KG1 (cell line): ENCODE measurements at regions not wholly inside any gene's neighbourhood (a gene's known extent, or its start where the extent isn't known, plus 50 kb on each side); places are given as distances from the start of the nearest gene placed in this dataset.

Experiments
- DNase-seq: peaks from one replicate; lab custom pipeline; 2025; lab: John Stamatoyannopoulos, UW

DNA sequence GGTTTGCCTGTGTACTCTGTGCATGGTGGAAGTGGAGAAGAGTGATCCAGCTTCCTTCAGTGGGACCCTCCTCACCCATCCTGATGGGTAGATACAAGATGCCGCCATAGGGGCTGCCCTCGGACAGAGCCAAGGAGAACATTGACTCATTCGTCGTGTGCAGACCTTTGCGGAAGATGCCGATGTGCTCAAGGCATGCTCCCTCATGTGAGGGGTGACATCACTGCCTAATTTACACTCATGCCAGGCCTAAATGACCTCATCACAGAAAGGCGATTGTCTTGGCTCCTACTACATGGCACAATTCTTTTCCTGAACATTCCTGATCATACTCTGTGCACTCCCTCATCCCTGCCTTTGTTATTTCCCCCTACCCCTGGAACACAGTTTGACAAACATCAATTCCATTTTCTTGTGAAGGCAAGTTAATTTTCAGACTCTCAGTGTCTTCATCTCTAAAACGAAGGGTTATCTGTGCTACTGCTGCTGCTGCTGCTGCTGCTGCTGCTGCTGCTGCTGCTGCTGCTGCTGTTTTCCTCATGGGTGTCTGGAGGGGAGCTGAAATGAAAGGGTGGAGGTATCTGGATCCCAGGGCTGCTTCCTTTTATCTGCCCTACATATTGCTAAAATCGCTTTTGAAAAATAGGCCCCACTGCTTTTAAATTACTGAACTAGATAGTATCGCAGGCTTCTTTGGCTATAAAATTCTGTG lies 146.5 kb upstream of the ARGLU1 start:
- DNase-seq, result no peak

DNA sequence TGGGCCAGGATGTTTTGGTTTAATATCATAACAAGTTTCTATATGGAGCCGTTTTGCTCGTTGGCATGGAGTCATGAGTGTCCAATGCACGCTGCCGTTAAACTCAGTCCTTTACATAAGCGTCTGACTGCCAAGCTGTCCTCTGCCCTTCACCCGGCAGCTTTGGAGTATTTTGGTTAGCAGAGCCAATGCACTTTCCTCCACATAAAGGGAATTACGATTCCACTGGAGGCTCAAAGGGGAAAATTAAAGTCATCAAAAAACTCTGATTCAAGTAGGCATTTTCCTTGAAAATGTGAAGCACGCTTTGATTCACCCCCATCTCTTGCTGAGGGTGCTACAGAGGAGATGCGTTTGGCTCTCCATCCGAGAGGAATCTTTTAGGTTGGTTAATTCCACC lies 144.4 kb upstream of the ARGLU1 start:
- DNase-seq, result no peak

DNA sequence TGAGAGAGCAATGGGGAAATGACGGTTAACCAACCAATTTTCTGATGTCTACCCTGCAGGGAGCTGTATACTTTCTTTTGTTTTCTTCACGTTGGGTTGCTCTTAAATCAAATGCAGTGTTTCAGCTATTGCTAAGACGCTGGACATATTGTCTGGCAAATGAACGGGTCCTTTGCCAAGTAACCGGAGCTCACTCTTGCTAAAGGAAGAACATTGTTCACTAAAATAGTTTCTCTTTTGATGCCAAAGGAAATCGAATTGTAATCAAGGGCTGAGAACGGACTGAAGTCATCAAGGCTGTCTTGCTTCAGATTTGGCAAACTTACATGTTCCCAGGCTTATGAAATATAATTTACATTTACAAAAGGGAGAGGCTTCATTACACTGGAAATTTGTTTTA lies 142.3 kb upstream of the ARGLU1 start:
- no peak for DNase-seq

DNA sequence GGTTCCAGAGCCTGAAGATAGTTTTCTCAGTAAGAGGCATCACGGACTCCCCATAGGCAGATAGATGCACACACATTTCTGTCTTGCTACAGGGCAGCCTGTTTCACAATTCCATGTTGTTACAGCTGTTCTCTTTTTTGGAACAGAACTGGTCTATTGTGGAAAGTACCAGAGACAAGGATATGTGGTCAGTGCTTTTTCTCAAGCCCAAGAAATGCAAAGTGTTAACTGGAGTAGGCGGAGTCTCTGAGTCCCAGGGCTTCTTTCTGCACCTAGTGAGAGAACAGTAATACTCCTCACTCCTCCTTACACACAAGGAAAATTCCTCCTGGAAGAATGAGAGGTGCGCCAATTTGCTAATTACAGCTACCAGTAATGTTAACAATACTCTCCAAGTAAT lies 141.6 kb upstream of the ARGLU1 start:
- no peak for DNase-seq

DNA sequence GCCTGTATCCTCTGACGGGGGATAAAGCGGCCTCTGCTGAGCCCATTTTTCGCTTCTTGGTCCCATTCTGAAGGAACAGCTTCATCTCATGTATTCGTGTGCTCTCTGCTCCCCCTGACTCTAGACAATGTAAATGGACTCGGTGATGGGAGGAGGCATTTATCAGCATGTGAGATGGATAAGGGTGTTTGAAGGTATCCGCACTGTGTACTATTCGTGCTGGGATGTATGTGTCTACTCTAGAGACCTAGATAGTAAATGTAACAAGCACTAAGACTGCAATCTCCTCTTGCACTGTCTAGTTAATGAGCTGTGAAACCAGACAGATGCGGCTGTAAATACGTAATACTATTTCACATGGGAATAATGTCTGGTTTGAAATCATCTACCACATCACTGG lies 134.6 kb upstream of the ARGLU1 start:
- DNase-seq, result no peak

DNA sequence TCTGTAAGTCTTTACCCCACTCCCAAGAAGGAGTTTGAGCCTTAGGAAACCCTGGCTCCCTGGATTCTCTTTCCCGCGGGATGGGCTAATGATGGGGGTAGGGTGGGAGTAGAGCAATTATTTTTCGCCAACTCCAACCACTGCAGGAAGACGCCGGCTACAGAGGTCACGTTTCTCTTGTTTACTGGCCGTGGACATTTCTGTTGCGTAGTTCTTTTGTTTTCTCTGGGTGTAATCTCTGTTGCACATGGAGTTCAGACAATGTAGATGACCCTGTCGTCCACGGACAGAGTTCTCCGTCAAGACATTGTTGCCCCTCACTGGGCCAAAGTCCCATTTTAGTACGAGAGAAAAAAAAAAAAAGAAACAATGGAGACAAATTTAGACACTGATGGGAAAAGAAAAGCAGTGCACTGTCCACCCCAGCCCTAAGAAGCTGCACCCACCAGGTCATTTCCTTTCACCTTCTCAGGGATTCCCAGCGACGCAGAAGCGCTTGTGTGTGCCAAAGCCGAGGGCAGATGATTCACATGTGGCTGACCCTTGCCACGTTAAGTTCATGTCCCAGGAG lies 133.9 kb upstream of the ARGLU1 start:
- no peak for DNase-seq

DNA sequence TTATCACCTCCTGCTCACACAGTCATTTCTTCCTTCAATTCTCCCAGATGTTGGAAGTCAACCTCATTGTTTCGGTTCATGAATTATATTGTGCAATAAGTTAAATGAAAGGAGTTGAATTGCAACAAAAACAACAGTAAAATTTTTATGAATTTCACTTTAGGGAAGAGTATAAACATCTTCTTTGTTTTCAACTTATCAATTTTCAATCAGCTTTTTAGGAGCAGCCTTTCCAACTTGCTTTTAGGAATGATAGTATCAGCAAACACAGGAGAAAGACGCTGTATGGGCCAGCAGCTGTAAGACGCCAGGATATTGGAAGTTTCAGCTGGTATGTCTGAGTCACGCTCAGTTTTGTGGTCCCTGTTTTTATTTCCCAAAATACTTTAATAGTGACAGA lies 132.5 kb upstream of the ARGLU1 start:
- no peak for DNase-seq

DNA sequence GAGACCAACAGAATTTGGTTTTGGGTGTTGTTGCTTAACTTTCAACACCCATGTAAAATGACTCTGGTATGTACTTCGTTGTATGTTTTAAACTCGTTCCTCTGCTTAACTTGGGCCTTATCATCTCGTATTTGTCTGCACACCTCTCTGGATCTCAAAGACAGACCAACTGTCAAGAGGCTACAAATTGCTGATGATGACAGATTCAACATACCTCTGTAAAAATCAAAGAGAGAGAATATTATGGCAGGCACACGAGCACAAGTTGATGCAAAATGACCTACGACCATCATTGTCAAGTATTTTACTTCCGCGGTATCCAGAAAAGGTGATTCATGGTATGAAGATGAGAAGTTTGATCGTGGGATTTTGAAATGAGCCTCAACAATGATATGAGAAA lies 132.1 kb upstream of the ARGLU1 start:
- no peak for DNase-seq

DNA sequence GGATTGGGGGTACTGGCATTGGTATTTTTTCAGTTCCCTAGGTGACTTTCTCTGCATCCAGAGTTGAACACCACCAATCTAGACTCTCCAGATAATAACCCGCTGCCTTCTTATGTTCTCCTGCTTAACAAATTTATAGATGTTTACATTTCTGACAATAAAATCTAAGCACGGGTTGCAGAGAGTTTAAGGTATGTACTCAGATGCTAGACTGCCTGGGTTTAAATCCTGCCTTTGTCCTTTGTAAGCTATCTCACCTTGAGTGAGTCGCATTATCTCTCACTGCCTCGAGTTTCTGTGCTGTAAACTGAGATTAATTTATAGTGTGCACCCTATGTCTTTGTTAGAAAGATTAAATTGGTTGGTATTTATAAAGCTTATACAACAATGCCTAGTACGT lies 131.4 kb upstream of the ARGLU1 start:
- no peak for DNase-seq

DNA sequence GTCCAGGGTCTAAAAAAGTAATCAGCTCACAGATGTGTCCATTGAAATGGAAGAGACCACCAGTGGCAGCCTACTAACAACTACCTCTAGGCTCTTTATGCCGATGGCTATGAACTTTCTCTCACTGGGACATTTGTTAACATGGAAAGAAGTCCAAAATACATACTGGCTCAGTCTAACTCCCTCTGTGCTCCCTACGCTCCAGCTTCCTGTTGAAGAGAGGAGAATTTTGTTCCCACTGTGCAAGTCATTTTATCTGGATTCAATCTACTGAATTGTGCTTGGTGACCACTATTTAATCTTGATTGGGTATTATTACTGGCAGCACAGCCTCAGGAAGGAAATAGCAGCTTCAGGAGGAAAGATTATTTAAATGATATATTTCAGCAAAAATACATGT lies 128.8 kb upstream of the ARGLU1 start:
- no peak for DNase-seq

DNA sequence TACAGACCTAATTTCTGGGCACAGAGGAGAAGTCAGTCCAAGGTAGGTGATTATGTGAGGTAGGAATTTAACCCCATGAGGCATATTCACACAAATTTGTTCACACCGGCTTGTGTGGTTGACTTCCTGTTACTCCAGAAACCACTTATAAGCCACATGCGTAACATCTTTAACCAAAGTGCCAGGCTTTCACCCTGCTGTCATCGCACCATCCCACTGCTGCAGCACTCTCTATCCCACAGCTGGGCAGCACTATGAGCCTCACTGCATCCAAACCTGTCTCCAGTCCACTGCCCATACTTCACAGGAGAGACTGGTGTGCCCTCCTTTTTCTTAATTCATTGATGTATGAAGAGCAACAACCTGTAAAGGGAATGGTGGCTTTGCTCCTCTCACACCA lies 128.2 kb upstream of the ARGLU1 start:
- no peak for DNase-seq

DNA sequence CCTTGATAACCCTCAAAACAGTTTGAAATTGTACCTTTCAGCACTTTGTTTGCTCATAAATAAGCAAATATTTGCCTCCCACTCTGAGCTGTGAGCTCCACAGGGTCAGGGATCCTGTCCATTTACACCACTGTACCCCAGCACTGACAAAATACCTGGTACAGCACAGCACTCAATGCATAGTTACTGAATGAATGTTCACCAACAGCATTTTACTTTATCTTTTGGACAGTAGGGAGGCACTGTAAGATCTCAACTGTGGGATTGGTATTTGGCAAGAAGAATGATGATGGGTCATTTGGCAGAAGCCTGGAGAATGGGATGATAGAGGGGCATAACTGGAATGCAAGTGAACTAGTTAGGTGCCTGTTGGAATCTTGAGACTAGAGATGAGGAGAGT lies 127.2 kb upstream of the ARGLU1 start:
- DNase-seq, result no peak

DNA sequence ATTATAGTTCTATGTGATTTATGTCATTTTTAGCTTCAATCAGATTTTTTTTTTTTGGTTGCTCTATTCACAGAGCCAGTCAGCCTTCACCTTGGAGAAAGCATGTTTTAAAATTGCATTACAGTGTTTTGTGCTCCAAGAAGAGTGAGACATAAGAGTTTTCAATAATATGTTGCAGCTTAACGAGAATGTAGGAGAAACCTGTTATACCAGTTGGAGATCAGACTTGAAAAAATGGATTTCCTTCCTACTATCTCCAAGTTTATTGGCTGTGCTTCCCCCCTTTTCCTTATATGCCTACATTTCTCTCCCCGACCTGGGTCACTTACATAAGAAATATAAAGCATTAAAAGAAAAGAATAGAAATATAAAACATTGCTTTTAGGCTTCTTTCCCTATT lies 123.9 kb upstream of the ARGLU1 start:
- DNase-seq, result no peak

DNA sequence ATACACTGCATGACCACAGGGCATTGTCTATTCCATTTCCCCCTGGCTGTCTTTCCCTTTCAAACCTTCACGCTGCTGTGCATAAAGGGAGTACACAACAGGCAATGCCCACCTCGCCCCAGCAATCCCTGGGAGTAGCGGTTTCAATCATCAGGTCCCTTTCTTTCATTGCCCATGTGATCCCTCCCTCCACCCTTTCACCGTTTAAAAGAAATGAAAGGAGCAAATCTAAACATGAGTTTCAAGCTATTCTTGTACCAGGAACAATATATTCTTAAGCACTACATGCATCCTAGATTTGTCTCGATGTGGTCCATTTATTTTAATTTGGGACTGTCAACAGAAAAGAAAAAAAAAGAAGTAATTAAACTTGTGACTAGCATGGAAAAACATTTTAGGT lies 123.4 kb upstream of the ARGLU1 start:
- DNase-seq, result no peak

DNA sequence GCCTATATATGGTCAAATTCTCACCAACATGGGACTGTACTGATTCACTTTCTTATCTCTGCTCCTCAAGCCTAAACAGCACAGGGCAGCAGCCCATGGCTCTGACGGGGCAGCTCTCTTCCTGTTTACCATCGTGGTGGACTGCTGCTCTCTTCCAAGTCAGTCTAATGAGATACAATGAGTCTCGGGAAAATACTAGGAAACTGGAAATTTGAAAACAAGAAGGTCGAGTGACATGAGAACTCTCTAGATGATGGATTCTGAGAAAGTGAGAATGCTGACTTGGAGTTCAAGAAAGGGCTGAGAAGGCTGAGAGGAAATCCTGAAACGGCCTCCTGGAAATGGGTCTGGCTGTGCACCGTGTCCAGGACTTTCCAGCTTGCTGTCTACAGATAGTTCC lies 122.8 kb upstream of the ARGLU1 start:
- no peak for DNase-seq

DNA sequence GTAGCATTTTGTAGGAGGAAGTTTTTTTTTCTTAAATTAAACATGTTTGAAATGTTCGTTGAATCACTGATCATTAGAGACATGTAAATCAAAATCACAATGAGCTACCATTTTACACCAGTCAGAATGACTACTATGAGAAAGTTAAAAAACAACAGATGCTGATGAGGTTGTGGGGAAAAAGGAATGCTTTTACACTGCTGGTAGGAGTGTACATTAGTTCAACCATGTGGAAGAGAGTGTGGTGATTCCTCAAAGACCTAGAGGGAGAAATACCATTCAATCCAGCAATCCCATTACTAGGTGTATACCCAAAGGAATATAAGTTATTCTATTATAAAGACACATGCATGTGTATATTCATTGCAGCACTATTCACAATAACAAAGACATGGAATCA lies 122.0 kb upstream of the ARGLU1 start:
- DNase-seq, result no peak

DNA sequence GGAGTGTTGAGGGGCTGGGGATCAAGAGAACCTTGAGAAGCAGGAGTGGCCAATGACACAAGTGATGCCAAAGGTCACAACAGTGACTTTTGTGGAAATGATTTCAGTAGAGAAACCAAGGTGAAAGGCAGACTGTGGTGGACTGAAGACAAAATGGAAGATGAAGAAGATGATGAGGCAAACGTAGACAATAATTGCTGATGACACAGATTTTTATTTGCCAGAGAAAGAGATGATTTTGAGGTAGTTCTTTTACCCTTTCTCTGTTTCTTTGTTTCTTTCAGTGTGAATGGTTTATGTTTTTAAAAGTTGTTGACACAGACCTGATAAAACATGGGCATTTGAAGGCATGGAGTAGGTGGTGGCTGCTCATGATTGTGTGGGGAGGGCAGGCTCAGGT lies 121.0 kb upstream of the ARGLU1 start:
- DNase-seq, result no peak

DNA sequence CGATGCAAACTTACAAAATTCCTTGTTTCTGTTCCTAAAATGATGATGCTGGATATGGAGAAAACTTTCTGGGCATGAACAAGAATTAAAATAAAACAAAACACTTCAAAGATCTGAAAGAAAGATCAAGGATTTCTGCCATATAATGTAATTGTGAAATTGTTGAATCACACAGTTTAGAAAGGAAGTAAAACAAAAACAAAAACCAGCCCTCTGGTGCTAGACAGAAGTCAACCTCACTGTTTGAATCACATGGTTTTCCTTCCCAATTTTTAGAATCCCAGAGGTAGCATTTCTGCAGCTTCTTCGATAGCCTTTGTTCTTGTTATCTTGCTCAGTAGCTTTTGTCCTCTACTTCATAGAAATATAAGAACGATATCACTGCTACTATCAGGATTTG lies 118.2 kb upstream of the ARGLU1 start:
- no peak for DNase-seq

DNA sequence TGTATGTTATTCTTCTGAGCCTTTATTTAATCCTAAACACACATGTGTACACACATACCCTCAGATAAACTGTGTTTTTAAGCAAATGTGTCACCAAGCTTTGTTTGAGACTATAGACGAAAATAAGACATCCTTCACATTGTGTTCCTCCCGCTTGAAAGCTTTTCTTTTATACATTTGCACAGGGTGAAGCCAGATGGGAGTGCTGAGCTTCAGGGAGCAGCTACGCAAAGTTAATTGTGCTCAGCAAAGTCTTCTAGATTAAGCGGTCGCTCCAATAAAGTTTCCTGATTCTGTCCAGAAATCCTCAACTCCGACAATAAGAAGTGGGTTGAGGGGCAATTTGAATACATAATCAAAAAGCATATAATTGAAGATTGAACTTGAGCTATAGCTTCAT lies 117.2 kb upstream of the ARGLU1 start:
- DNase-seq, result no peak

DNA sequence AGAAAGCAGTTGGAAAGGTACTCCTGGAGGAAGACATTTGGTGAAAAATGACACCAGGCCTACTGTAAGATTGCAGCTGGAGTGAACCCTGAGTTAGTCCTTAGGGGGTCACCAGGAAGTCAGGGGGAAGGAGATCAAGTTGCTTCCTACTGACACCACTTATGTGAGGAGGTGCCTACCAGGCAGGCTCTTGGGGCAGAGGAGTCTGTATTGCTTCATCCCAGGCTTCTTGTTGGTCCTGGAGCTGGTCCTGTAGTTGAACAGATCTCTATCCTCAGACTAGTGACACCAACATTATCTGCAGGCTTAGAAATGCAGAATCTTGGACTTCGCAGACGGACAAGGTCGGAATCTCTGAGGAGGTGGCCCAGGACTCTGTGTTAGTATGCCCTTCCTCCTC lies 116.0 kb upstream of the ARGLU1 start:
- DNase-seq, result no peak

DNA sequence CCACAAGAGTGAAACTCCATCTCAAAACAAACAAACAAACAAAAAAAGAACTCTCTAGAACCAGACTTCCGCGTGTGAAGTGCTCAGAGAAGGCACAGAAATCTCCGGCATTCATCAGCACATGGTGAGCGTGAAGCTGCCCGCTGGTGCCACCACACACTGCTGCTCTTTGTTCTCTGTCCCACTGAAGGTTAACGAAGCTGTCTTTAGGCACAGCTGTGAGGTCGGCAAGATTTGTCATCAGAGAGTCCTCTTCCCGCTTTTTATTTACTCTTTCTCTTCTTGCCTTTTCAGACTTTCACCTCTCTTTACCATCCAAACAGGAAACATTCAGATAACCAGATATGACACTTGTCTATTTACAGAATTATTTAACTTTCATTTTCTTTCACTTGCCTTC lies 115.2 kb upstream of the ARGLU1 start:
- no peak for DNase-seq

DNA sequence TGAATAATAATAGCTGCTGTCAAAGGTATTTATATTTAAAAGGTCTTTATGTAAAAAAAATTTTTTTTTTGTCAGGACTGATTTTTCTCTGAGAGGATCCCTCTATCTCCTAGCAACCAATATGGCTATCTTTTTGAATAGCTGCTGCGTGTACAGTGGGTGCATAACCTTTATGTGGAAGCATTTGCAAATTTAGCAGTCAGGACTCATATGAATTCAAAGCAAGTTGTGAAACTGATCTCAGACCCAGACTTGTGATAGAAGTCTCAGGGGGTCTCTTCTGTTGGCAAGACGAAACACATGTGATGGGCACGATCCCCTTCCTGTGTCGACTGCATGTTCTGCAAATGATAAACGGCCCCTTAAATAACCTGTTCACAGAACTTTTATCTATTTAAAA lies 114.1 kb upstream of the ARGLU1 start:
- DNase-seq, result no peak

DNA sequence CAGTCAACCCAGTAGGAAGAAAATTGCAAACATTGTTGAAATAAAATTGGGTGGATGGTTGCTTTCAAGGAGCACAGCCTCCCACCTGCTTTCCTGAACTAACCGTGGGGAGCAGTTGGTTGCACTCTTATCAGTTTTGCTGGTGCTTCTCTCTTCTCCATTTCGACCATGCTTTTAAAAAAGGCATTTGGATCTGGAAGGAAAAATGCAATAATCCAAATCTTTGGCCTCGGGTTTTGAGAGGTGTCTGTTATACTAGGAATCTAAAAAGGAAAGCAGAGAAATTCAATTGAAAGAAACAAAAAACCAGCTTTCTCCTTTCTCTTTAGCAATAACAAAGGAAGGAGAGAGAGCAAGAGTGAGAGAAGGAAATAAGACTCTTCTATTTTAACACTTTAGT lies 113.6 kb upstream of the ARGLU1 start:
- DNase-seq, result no peak

DNA sequence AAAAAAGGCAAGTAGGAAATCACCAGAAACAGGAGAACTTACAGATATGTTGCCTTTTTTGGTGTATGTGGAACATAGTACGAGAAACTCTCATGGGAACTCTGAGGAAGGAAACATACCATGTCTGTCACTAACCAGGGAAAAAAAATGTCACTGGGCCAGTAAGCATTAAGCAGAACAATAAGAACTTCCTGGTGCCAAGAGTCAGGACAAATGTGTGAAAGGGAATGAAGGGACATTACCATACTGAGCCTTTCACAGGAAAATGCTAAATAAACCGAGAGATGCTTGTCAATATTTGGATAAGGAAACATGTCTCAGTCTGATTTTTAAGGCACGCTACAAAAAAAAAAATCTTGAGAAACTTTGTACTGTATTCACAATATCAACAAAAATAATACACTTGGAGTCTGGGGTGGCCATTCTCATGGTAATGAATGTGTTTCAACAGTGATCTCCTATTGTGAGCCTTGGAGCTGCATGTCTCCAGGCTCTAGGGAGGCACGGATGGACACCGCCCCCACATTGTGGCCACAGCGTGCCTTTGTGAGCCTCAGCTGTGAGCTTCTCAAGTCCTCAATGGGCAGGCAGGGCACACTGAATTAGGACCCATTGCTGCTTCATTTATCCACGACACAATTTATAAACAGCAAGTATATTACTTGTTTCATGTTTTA lies 113.0 kb upstream of the ARGLU1 start:
- no peak for DNase-seq
